NCI-H2171 treated with DMSO at 0.1 percent for 48 hours (cell line): ENCODE measurements at regions not wholly inside any gene's neighbourhood (a gene's known extent, or its start where the extent isn't known, plus 50 kb on each side); places are given as distances from the start of the nearest gene placed in this dataset.
A peak's percentile ranks its signal among the peaks of the same experiment; 100 is the strongest.

Experiments used
- DNase-seq: peaks from one replicate; lab custom pipeline; 2025; lab: John Stamatoyannopoulos, UW

- no peak for DNase-seq
Measured at GRCh38 chr15:96023081-96023480, 307.4 kb upstream of the NR2F2 start.

- no peak for DNase-seq
Measured at GRCh38 chr15:96027501-96027900, 303.0 kb upstream of the NR2F2 start.

DNA sequence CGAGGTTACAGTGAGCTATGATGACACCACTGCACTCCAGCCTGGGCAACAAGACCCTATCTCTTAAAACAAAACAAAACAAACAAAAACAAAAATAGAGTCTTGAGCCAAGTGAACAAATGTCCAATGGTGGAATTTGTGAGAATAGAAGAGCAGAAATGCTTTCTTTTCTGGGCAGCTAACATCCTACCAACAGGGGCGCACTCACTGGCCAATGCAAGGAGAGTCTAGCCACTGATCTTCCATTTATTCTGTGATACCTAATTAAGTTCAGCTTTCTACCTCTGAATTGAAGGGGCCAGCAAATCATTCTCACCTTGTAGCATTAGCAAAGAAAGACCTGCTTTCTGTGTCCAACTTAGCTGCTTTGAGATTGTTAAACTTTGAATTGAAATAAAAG is 301.9 kb upstream of the NR2F2 start:
- no peak for DNase-seq

DNA sequence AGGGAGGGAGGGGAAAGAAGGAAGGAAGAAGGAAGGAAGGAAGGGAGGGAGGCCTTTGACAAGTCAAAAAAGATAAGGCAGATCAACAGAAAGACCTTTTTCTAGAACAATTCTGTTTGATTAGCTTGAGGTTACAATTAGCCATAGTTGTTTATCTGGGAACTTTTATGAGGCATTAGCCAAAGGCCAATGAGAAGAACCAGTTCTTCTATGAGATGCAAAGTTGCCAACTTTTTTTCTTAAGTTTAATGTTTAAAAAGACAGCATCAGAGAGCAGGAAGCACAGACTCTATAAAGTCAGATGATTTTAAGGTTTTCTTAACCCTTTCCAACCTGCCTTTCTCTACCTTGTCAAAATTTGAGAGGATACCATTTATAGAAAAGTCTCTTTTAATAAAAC is 301.3 kb upstream of the NR2F2 start:
- no peak for DNase-seq

DNA sequence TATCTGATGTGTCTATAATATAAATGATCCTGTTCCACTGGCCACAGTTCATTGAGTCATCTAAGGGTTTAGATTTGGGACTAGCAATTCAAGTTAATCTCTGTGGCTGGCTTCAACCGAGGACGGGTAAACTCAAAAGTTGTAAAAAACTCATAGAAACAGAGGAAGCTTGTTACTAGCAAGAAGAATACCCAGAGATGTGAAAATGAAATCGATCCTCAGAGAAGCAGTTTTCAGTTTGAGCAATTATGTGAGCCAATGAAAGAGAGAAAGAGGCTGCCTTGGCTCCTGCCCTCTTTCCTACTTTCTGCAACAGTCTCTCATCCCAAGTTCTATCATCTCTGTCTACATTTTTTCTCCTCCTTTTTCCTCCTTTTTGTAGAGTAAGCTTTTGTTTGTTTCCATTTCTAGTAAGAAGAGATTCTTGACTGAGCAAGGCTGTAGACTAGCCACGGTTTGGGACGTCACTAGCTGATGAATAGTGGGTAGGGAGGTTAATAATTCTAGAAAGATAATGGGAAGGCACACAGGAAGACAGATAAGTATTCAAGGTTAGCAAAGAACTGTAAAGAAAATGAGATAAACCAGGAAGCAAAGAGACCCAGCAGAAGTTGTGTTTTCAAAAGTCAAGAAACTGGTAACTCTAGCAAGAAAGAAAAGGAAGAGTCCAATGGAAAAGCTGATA is 298.9 kb upstream of the NR2F2 start:
- DNase-seq, result no peak

- no peak for DNase-seq
Measured at GRCh38 chr15:96035091-96035490, 295.4 kb upstream of the NR2F2 start.

GRCh38 chr15:96035635-96036034 is 294.9 kb upstream of the NR2F2 start:
- no peak for DNase-seq

DNA sequence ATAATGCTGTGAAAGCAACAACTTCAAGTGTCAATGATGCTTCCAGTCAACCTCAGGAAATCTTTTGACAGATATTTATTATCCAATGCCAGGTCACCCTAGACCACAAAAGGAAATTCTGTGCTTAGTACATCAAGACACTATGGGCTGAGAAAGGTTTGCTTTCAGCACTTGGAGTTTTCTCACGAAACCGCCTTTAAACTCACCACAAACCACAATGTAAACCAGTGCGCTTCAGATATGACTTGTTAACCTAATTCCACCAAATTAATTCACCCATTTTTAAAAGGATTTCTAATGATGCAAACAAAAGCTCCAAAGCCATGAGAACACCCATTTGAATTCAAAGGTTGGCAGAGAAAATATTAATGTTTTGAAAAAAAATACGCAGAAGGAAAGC is 292.9 kb upstream of the NR2F2 start:
- DNase-seq, result no peak

DNA sequence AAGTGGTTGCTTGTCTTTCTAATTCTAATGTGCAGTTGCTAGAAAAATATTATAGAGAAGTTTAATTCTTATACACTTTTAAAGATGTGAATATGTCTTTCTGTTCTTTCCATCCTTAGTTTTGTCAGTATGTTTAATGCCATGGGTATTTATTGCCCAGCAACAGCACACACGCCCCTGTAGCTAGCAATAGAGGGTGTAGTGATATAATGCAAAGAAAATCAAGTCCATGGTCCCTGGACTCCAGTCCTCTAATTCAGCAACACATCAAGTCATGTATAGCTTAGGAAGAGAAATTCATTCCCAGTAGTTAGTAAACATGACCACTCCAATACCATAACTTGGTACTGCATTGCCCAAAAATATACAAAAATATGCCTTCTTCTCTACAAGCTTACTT is 292.4 kb upstream of the NR2F2 start:
- no peak for DNase-seq

- DNase-seq, result no peak
Measured at GRCh38 chr15:96038650-96039049, 291.9 kb upstream of the NR2F2 start.

DNA sequence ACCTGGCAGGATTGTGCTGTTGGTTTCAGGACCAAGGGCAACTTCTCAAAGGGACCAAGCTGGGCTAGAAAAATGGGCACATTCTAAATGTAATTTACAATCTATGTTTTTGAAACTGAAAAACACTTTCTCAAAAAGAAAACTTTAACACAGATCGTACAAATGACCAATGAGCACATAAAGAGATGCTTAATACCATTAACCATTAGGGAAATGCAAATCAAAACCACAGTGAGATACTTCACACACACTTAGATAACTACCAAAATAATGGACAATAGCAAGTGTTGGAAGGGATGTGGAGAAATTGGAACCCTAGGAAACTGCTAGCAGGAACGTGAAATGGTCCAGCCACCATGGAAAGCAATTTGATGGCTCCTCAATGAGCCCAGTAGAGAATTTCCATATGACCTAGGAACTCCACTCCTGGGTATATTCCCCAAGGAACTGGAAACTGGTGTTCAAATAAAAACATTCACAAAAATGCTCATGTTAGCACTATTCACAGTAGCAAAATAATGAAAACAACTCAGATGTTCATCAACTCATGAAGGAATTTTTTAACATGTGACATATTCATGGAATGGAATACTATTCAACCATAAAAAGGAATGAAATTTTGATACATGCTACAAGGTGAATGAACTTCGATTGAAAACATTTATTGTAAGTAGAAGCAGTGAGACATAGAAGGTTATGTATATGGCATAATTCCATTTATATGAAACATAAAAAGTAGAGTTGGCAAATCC is 288.3 kb upstream of the NR2F2 start:
- no peak for DNase-seq

- no peak for DNase-seq
Measured at GRCh38 chr15:96042734-96043224, 287.7 kb upstream of the NR2F2 start.

GRCh38 chr15:96043591-96044171 is 286.8 kb upstream of the NR2F2 start:
- DNase-seq, result no peak

DNA sequence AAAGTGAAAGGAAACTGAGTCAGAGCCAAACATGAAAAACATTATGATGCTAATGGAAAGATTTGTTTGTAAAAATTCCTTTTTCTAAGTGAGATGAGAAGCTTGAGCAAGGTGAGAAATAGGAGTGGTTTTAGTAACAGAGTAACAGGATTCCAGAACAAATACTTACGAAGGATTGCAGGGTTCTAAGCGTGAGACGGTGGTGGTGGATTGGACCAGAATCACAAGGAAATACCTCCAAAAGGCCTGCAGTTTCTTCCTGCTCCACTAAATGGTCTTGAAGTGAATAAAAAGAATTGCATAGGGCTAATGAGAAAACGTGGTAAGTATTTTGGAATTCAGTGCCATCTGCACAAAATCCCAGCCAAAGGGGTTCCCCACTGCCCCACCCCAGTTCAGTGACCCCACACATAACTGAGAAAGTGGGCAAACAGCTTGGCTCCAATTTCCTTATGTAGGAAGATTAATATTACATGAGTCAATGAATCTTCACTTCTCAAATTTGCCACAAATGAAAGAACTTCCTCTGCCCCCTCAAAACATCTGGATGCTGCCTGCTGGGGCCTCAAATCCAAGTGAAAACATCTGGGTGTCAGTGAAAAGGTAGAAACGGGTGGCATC is 283.8 kb upstream of the NR2F2 start:
- no peak for DNase-seq

GRCh38 chr15:96047255-96047931 is 283.1 kb upstream of the NR2F2 start:
- DNase-seq, result no peak

- DNase-seq, result no peak
Measured at GRCh38 chr15:96049323-96049722, 281.2 kb upstream of the NR2F2 start.

- no peak for DNase-seq
Measured at GRCh38 chr15:96049766-96050165, 280.7 kb upstream of the NR2F2 start.

- DNase-seq, result no peak
Measured at GRCh38 chr15:96051598-96051997, 278.9 kb upstream of the NR2F2 start.

- DNase-seq, result no peak
Measured at GRCh38 chr15:96052154-96052553, 278.3 kb upstream of the NR2F2 start.

- DNase-seq, result peak; percentile 26
Measured at GRCh38 chr15:96052572-96053030, 277.9 kb upstream of the NR2F2 start.

GRCh38 chr15:96053031-96053780 is 277.3 kb upstream of the NR2F2 start:
- peak; percentile 73 for DNase-seq
